HG03103 (cell line): ENCODE measurements at regions not wholly inside any gene's neighbourhood (a gene's known extent, or its start where the extent isn't known, plus 50 kb on each side); places are given as distances from the start of the nearest gene placed in this dataset.

Experiments
- ATAC-seq: cut with Tn5 transposase; IDR thresholded peaks from one replicate; pipeline ENCODE4 v1.9.1; 2021; ENCODE audit warnings: low read depth; ENCODE audit not compliant: unreplicated experiment

- ATAC-seq, result no peak
These were observed 997.8 kb upstream of the RAG2 start for GRCh38 chr11:37595845-37596244.

GRCh38 chr11:37574361-37574760 is 976.3 kb upstream of the RAG2 start:
- ATAC-seq, result no peak

- ATAC-seq, result no peak
These were observed 974.6 kb upstream of the RAG2 start for GRCh38 chr11:37572491-37573171.

GRCh38 chr11:37571246-37571645 is 973.2 kb upstream of the RAG2 start:
- ATAC-seq, result no peak

- no peak for ATAC-seq
These were observed 963.0 kb upstream of the RAG2 start for GRCh38 chr11:37560991-37561390.

GRCh38 chr11:37560346-37560745 is 962.3 kb upstream of the RAG2 start:
- ATAC-seq, result no peak

GRCh38 chr11:37558619-37559210 is 960.7 kb upstream of the RAG2 start:
- no peak for ATAC-seq

GRCh38 chr11:37557990-37558389 is 960.0 kb upstream of the RAG2 start:
- no peak for ATAC-seq

- ATAC-seq, result no peak
These were observed 954.2 kb upstream of the RAG2 start for GRCh38 chr11:37552284-37552683.

GRCh38 chr11:37544491-37544890 is 946.5 kb upstream of the RAG2 start:
- ATAC-seq, result no peak

GRCh38 chr11:37533830-37534229 is 935.8 kb upstream of the RAG2 start:
- ATAC-seq, result no peak

- no peak for ATAC-seq
These were observed 935.1 kb upstream of the RAG2 start for GRCh38 chr11:37533087-37533486.

GRCh38 chr11:37532271-37532670 is 934.2 kb upstream of the RAG2 start:
- no peak for ATAC-seq

- no peak for ATAC-seq
These were observed 929.5 kb upstream of the RAG2 start for GRCh38 chr11:37527545-37527944.

GRCh38 chr11:37525336-37525735 is 927.3 kb upstream of the RAG2 start:
- ATAC-seq, result no peak

- no peak for ATAC-seq
These were observed 921.7 kb upstream of the RAG2 start for GRCh38 chr11:37519781-37520180.

GRCh38 chr11:37512156-37512780 is 914.2 kb upstream of the RAG2 start:
- ATAC-seq, result no peak

GRCh38 chr11:37511425-37511933 is 913.4 kb upstream of the RAG2 start:
- ATAC-seq, result no peak

GRCh38 chr11:37509506-37509905 is 911.5 kb upstream of the RAG2 start:
- ATAC-seq, result no peak

GRCh38 chr11:37506531-37506930 is 908.5 kb upstream of the RAG2 start:
- no peak for ATAC-seq

GRCh38 chr11:37505406-37505805 is 907.4 kb upstream of the RAG2 start:
- no peak for ATAC-seq

- ATAC-seq, result no peak
These were observed 906.9 kb upstream of the RAG2 start for GRCh38 chr11:37504921-37505320.
